ENCODE measurements at regions not wholly inside any gene's neighbourhood (a gene's known extent, or its start where the extent isn't known, plus 50 kb on each side); places are given as distances from the start of the nearest gene placed in this dataset.

DNA sequence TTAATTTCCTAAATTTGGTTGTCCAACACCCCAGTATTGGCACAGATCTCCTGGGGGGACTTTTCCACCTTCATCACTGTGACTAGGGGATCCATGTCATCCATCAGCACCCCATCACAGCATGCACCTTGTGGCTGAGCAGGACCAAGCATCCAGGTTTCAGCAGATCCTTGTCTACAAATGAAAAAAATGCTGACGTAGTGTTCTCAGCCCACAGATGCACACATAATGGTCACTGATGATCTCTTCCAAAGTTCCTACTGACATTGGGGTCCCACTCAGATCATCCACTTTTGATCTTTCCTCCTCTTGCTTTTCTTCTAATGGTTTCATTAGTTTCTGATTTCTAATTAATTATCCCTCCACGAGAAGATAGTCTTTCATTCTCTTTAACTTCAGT, 373.1 kb downstream of the TBX15 start:
- TF ChIP-seq, protein P1, sequence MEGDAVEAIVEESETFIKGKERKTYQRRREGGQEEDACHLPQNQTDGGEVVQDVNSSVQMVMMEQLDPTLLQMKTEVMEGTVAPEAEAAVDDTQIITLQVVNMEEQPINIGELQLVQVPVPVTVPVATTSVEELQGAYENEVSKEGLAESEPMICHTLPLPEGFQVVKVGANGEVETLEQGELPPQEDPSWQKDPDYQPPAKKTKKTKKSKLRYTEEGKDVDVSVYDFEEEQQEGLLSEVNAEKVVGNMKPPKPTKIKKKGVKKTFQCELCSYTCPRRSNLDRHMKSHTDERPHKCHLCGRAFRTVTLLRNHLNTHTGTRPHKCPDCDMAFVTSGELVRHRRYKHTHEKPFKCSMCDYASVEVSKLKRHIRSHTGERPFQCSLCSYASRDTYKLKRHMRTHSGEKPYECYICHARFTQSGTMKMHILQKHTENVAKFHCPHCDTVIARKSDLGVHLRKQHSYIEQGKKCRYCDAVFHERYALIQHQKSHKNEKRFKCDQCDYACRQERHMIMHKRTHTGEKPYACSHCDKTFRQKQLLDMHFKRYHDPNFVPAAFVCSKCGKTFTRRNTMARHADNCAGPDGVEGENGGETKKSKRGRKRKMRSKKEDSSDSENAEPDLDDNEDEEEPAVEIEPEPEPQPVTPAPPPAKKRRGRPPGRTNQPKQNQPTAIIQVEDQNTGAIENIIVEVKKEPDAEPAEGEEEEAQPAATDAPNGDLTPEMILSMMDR (IDR thresholded peaks at IDR 0.05; ENCODE audit: low read length, missing control alignments): no peak
- no peak overlapping the region for H3K4me3 ChIP-seq (replicated peaks; ENCODE audit: low read depth, low read length)
- no peak for DNase-seq (ENCODE audit: low read depth)

DNA sequence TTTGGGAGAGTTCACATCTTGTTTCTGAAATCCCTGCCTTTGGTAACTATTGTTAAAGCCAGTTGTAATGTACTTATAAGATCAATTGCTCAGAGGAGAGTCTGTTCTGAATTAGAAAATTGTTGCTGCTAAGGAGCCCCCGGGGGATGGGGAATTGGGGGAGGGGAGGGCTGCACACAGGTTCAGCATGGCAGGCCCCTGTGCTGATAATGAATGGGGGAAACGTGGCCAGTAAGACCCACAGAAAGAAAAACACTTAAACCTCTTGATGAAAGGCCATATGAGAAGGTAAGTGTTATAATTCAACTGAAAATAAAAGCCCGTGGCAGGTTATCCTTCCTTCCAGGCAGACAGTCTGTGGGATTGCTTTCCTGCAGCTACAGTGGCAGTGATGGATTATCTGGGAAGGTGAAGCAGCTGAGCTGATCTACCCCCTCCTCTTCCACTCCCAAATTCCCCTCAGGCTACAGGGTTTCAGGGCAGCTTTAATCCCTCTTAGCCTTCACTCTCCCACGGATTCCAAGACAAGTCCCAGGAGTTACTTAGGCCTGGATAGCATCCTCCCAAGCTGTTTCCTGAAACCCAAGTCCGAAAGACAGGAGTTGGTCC, 398.8 kb downstream of the TBX15 start:
- no peak for DNase-seq (ENCODE audit: low read depth)
- H3K4me3 ChIP-seq (replicated peaks; ENCODE audit: low read depth, low read length): no peak overlapping the region
- TF ChIP-seq, protein P1 (IDR thresholded peaks at IDR 0.05; ENCODE audit: low read length, missing control alignments): no peak

DNA sequence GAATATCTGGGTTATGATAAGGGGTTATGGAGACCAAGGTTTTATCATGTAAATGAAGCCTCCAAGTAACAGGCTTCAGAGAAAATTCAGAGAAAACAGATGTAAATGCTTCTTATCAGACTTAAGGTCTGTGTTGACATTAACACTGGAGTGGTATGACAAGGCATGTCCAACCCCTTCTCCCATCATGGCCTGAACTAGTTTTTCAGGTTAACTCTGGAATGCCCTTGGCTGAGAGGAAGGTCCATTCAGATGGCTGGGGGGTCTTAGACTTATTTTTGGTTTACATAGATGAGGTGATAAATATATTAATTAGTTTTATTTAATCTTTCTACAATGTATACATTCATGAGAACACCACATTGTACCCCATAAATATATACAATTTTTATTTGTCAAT, 399.6 kb downstream of the TBX15 start:
- no peak for DNase-seq (ENCODE audit: low read depth)
- TF ChIP-seq, protein P1 (IDR thresholded peaks at IDR 0.05; ENCODE audit: low read length, missing control alignments): no peak
- no peak overlapping the region for H3K4me3 ChIP-seq (replicated peaks; ENCODE audit: low read depth, low read length)

DNA sequence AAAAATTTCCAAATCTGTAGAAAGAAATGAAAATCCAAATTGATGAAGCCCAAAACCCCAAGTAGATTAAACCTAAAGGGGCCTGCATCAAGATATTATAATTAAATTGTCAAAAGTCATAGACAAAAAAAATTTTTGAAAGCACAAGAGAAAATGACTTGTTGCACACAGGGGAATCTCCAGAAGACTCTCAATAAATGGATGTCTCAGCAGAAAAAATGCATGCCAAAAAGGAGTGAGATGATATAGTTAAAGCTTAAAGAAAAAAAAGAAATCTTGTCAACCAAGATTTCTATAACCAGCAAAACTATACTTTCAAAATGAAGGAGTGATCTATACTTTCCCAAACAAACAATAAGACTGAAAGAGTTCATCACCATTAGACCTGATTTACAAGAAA, 393.2 kb upstream of the SPAG17 start:
- no peak for DNase-seq (ENCODE audit: low read depth)
- TF ChIP-seq, protein P1 (IDR thresholded peaks at IDR 0.05; ENCODE audit: low read length, missing control alignments): no peak
- no peak overlapping the region for H3K4me3 ChIP-seq (replicated peaks; ENCODE audit: low read depth, low read length)

DNA sequence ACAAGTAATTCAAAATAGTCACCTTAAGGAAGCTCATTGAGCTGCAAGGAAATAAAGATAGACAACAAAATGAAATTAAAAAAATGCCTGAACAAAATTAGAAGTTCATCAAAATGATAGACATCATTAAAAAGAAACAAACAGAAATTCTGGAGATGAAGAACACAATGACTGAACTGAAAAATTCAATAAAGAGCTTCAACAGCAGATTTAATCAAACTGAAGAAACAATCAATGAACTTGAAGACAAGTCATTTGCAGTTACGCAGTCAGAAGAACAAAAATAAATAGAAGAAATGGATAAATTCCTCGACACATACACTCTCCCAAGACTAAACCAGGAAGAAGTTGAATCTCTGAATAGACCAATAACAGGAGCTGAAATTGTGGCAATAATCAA, 390.0 kb upstream of the SPAG17 start:
- TF ChIP-seq, protein P1 (IDR thresholded peaks at IDR 0.05; ENCODE audit: low read length, missing control alignments): no peak
- no peak overlapping the region for H3K4me3 ChIP-seq (replicated peaks; ENCODE audit: low read depth, low read length)
- DNase-seq (ENCODE audit: low read depth): no peak

DNA sequence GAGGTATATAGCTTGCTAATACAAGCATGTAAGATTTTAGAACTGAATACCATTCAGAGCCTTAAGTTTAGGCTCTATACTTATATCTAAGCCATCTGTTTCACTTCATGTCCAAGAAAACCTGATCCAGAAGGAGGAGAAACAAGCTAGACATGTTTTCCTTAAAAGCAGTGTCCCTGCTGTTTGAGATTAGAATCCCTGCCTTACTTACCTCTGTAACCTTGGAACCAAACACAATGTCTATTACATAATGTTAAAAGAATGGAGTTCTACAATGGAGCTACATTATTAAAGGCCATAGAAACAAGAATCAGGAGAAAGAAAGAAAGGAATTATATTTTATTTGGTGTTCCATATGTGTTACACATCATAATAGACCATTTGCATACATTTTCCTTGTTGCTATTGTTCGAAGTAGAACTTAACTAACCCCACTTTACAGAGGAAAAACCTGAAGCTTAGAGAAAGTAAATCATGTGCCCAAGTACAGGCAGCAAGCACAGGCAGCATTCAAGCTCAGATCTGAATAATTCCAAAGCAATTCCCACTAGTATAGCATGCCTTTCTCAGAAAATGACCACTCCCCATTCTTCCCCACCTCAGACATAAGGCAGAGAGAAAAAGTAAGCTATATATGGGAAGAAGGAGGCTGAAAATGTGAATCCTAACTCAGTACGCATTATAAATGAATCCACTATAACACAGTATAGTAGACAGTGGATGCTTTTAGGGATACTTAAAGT, 380.1 kb upstream of the SPAG17 start:
- DNase-seq (ENCODE audit: low read depth): no peak
- TF ChIP-seq, protein P1 (IDR thresholded peaks at IDR 0.05; ENCODE audit: low read length, missing control alignments): no peak
- no peak overlapping the region for H3K4me3 ChIP-seq (replicated peaks; ENCODE audit: low read depth, low read length)

Data from fibroblast of pulmonary artery (primary cell).